CD4-positive, alpha-beta T cell treated with Interleukin-2 at 100 ng/mL for 4 hours (primary cell): ENCODE measurements at regions not wholly inside any gene's neighbourhood (a gene's known extent, or its start where the extent isn't known, plus 50 kb on each side); places are given as distances from the start of the nearest gene placed in this dataset.

Source experiments
- DNase-seq: peaks from one replicate; pipeline ENCODE4 v3.0.0-alpha.2; 2020; ENCODE audit warnings: low spot score

DNA sequence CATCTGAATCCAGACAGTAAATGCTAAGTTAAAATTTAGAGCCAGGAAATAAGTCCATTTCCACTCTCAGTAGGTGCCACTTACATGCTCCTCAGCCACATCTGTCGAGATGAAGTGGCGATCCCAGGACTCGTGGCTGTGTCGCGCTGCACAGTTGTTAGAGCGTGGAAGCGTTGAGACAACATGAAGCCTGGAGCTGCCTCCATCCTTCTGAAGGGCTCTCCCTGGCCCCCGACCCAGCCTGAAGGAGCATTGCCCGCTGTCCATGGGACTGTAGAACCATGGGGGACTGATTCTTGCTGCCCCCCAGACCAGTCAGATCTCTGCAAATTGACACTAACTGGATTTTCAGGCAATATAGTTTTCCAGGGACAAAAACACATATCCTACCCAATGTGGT, 58.9 kb downstream of the IRX1 start:
- no peak for DNase-seq

DNA sequence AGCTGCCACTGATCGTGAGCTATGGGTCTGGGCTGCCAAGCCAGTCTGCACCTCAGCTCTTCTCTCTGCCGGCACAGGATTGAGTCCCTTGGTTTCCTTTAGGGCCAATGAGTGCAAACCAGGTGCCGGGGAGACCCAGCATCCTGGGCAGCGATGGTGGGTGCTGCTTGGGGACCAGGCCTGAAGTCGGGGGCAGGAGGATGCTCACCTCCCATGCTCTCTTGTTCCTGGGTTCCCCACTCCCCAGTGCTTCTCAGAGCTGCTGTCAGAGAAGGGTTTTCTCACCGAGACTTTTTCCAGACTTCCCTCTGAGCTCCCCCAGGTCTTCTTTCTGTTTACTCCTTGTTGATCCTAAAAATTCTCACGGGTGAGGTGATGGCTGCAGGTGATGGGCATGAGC, 61.2 kb downstream of the IRX1 start:
- DNase-seq, result no peak

DNA sequence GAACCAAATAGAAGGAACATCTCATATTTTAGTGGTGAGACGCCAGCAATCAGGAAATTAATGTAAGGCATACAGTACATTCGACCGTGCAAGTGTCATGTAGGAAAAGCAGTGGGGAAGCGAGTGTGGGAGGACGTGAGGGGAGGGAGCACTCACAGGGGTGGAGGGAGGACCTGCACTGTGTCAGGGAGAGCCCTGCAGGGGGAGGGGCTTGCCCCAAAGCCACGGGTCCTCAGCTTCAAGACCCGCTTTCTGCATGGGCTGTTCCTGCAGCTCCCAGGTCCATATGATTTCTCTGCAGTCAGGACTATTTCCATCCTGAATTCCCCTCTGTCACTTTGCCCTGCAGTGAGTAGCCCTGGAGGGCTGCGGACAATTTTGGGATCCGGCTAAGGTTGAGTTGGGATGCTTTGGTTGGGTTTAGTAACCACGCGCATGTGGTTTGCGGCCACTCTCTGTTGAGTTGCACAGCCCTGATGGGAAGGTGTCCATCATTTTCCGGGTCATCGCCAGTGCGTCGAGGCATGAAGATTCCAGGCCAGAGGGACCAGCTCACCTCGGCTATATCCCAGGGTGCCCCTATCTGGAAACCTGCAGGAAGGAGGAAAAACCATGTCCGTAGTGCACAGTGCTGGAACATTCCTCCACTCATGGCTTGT, 61.9 kb downstream of the IRX1 start:
- no peak for DNase-seq

GRCh38 chr5:3658929-3659328, 63.3 kb downstream of the IRX1 start:
- no peak for DNase-seq

- DNase-seq, result no peak
Measured at GRCh38 chr5:3659907-3660306, 64.3 kb downstream of the IRX1 start.

GRCh38 chr5:3660630-3661029, 65.0 kb downstream of the IRX1 start:
- no peak for DNase-seq

GRCh38 chr5:3661755-3662296, 66.2 kb downstream of the IRX1 start:
- no peak for DNase-seq

DNA sequence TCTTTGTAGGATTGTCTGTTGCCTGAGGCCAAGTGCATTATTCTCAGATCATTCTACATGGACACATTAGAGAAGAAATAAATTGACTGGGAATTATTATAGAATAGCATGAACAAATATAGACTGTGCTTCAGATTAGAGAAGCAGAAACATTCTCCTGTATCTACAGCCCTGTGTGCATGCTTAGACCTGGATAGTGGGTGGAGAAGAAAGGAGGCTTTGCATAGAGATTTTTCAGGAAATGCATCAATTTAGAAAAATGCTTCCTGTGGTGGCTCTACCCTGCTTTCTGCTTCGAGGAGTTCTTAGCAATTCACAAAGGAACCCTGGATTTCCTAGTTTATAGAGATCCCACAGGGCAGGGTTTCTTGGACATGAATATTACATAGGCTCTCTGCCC, 66.7 kb downstream of the IRX1 start:
- DNase-seq, result no peak

- DNase-seq, result no peak
Measured at GRCh38 chr5:3671337-3671736, 75.7 kb downstream of the IRX1 start.

GRCh38 chr5:3678801-3679200, 83.2 kb downstream of the IRX1 start:
- no peak for DNase-seq

DNA sequence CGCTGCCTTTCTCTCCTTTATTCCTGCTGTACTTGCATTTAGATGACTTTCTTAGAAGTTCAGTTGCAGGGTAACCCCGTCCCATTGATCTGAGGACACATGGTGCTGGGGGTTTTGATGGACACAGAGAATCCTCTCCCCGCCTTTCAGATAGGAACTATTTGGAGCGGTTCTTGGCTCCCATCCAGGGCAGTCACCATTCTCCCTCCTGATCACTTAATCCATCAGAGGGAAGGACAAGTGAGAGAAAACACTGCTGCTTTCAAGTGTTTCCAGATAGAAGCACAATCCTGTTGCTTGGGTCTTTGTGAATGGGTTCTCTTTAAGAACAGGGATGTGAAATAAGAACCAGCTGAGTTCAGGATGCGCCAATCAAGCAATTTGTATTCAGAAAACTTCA, 85.2 kb downstream of the IRX1 start:
- no peak for DNase-seq

GRCh38 chr5:3684118-3684517, 88.5 kb downstream of the IRX1 start:
- DNase-seq, result no peak

- no peak for DNase-seq
Measured at GRCh38 chr5:3684771-3685354, 89.2 kb downstream of the IRX1 start.

DNA sequence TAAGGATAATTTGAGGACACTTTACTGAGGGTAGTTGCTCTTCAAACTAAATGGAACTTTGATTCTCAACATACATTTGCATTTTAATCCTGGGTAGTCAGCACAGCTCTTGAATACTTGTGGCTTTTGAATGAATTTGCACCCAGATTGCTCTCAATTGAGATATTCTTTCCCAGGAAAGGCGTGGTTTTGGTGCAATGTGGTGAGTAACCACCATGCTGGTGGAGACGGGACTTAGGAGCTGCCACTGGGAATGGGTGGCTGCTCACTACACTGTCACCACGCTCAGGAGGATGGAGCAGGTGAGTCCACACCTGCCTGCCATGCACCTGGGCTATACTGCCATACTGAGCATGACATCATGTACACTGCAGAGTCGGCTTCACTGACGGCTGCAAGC, 99.2 kb downstream of the IRX1 start:
- no peak for DNase-seq

DNA sequence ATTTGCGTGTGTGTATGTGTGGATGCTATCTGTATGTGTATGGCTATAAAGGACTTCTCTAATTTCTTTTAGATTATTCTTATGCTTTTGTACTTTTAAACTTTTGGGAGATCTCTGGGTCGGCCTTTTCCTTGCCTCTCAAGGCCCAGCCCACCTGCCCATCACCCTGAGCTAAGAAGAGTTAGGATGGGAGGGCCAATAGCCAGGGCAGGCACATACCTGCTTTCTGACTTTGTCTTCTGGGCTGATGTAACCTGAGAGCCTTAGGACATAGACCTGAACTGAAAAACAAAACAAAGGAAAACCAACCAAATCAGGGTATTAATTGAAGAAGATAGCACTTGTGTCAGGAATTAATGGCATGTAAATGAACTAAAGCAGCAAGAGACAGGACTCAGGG, 100.2 kb downstream of the IRX1 start:
- DNase-seq, result no peak

- DNase-seq, result no peak
Measured at GRCh38 chr5:3698412-3698811, 102.8 kb downstream of the IRX1 start.

DNA sequence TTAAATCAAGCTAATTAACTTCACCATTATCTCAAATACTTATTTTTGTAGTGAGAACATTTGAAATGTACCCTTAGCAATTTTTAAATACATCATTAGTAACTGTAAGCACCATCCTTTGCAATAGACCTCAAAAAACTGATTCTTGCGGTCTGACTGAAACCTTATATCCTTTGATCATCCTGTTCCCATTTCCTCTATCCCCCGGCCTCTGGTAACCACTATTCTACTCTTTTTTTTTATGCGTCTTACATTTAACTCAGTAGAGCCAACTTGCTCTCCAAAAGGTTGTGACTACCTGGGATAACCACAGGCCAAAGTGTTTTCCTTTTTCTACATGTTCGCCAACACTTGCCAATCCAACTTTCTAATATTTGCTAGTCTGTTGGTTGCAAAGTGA, 106.1 kb downstream of the IRX1 start:
- DNase-seq, result no peak

- no peak for DNase-seq
Measured at GRCh38 chr5:3704661-3705060, 109.0 kb downstream of the IRX1 start.

DNA sequence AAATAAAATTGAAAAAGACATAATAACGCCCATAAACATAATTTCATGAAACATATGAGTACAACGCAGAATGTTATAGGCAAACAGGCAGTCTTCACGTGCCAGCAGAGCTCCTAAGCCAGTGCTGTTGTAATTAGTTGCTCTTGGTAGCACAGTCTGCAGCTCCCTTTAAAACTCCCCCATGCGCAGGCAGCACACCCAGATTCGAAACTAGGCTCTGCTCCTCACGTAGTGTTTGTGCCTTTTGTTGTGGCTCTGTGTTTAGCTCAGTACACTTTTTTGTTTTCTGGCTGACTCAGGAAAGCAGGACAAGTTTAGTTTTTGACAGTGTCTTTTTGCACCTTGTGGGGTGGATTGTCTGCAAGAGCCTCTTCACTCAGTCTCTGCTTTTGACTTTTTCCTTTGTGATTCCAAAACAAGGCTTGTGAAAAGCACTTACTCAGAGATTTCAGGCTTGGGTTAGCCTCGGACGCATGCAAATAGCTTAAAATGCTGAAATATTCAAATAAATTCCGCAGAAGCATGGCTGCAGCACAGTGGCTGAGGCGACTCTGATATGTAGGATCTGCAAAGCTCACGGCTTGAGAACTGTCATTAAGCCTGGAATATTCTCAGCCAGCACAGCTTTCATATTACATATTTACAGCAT, 113.6 kb downstream of the IRX1 start:
- DNase-seq, result no peak

- DNase-seq, result no peak
Measured at GRCh38 chr5:3709717-3710348, 114.2 kb downstream of the IRX1 start.

- DNase-seq, result no peak
Measured at GRCh38 chr5:3715062-3715461, 119.4 kb downstream of the IRX1 start.

DNA sequence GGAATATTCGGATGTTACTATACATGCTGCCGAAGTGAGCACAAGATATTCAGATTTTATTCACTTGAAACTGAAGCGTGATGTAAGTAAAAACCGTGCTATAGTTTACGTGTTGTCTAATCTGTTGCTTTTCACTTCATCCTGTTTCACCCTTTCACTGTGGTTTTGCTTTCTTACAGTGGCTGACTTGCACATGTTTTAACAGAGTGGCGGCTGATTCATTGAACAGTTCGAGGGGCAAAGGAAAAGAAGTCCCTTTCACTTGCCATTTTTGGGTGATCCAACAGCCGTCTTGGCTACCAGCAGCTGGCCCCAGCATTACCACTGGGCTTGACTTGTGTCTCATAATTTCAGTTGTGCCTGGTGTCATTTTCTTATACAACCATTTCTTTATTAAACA, 134.0 kb downstream of the IRX1 start:
- no peak for DNase-seq

DNA sequence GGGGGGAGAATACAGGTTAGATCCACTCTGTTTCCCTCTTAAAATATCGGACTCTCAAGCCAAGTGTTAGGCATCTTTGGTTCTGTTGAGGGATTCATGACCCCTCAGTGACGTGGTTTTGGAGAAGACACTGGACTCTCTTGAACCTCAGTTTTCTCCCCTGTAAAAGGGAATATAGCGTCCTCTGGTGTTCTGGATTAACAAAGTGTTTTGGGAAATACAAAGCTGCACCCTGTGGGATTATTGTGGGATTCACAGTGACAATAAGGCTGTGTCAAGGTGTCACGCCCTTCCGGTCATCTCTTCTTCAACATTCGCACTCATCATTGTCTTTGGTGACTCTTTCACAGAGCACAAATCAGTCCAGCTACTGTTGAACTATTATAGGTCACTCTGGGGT, 139.0 kb downstream of the IRX1 start:
- DNase-seq, result no peak
